ENCODE measurements at regions not wholly inside any gene's neighbourhood (a gene's known extent, or its start where the extent isn't known, plus 50 kb on each side); places are given as distances from the start of the nearest gene placed in this dataset.
"Not testable (repeated sequence)": the region's sequence is repeated elsewhere in the genome, so short reads cannot be mapped to it uniquely, and the experiment has no call there.

GRCh38 chr20:60187683-60188082 is 229.5 kb downstream of the CDH26 start:
- H3K36me3 ChIP-seq (ENCODE audit: control insufficient read depth, insufficient read depth, low read length) = no peaks in the 10 kb centered on the region
- no peaks in the 10 kb centered on the region for H3K4me1 ChIP-seq (ENCODE audit: control insufficient read depth, insufficient read depth, low read length)
- H3K27me3 ChIP-seq (ENCODE audit: control insufficient read depth, insufficient read depth, low read length, poor library complexity, severe bottlenecking) = no peaks in the 10 kb centered on the region
- H3K4me3 ChIP-seq (ENCODE audit: insufficient read depth, low read depth, low read length) = no peak overlapping the region
- H3K9me3 ChIP-seq (ENCODE audit: control insufficient read depth, low read length) = no peaks in the 10 kb centered on the region
- no peak overlapping the region for H3K27ac ChIP-seq (ENCODE audit: insufficient read depth, low read depth, low read length, poor library complexity, severe bottlenecking)

GRCh38 chr20:60191014-60191413 is 232.8 kb downstream of the CDH26 start:
- Histone ChIP-seq H3K9me3 (ENCODE audit: control insufficient read depth, low read length) (no peaks in the 10 kb centered on the region), H3K4me3 (ENCODE audit: insufficient read depth, low read depth, low read length) (no peak overlapping the region), H3K27ac (ENCODE audit: insufficient read depth, low read depth, low read length, poor library complexity, severe bottlenecking) (no peak overlapping the region), H3K36me3 (ENCODE audit: control insufficient read depth, insufficient read depth, low read length) (no peaks in the 10 kb centered on the region), H3K4me1 (ENCODE audit: control insufficient read depth, insufficient read depth, low read length) (no peaks in the 10 kb centered on the region), H3K27me3 (ENCODE audit: control insufficient read depth, insufficient read depth, low read length, poor library complexity, severe bottlenecking) (no peaks in the 10 kb centered on the region)
- 86 to 93% methylated on average over 3 of the region's 3 CpGs for WGBS, 2 experiments

- no peaks in the 10 kb centered on the region for H3K4me1 ChIP-seq (ENCODE audit: control insufficient read depth, insufficient read depth, low read length)
- no peak overlapping the region for H3K27ac ChIP-seq (ENCODE audit: insufficient read depth, low read depth, low read length, poor library complexity, severe bottlenecking)
- H3K27me3 ChIP-seq (ENCODE audit: control insufficient read depth, insufficient read depth, low read length, poor library complexity, severe bottlenecking) = no peaks in the 10 kb centered on the region
- no peak overlapping the region for H3K4me3 ChIP-seq (ENCODE audit: insufficient read depth, low read depth, low read length)
- H3K36me3 ChIP-seq (ENCODE audit: control insufficient read depth, insufficient read depth, low read length) = no peaks in the 10 kb centered on the region
- H3K9me3 ChIP-seq (ENCODE audit: control insufficient read depth, low read length) = no peaks in the 10 kb centered on the region
- WGBS, 2 experiments = 77 to 81% methylated on average over 1 of the region's 1 CpG
These were observed 234.1 kb downstream of the CDH26 start for GRCh38 chr20:60192326-60192725.

GRCh38 chr20:60199132-60199531 is 240.9 kb downstream of the CDH26 start:
- H3K9me3 ChIP-seq (ENCODE audit: control insufficient read depth, low read length); H3K27ac ChIP-seq (ENCODE audit: insufficient read depth, low read depth, low read length, poor library complexity, severe bottlenecking); H3K27me3 ChIP-seq (ENCODE audit: control insufficient read depth, insufficient read depth, low read length, poor library complexity, severe bottlenecking); H3K4me1 ChIP-seq (ENCODE audit: control insufficient read depth, insufficient read depth, low read length); H3K4me3 ChIP-seq (ENCODE audit: insufficient read depth, low read depth, low read length); H3K36me3 ChIP-seq (ENCODE audit: control insufficient read depth, insufficient read depth, low read length): not testable (repeated sequence)
- WGBS, 2 experiments = 87 to 94% methylated on average over 3 of the region's 3 CpGs

GRCh38 chr20:60199866-60200265 is 241.6 kb downstream of the CDH26 start:
- Histone ChIP-seq H3K27me3 (ENCODE audit: control insufficient read depth, insufficient read depth, low read length, poor library complexity, severe bottlenecking) (no peaks in the 10 kb centered on the region), H3K4me3 (ENCODE audit: insufficient read depth, low read depth, low read length) (no peak overlapping the region), H3K9me3 (ENCODE audit: control insufficient read depth, low read length) (no peaks in the 10 kb centered on the region), H3K36me3 (ENCODE audit: control insufficient read depth, insufficient read depth, low read length) (no peaks in the 10 kb centered on the region), H3K27ac (ENCODE audit: insufficient read depth, low read depth, low read length, poor library complexity, severe bottlenecking) (no peak overlapping the region), H3K4me1 (ENCODE audit: control insufficient read depth, insufficient read depth, low read length) (no peaks in the 10 kb centered on the region)
- 92% methylated on average over 2 of the region's 2 CpGs for WGBS, 2 experiments

- Histone ChIP-seq H3K4me3 (ENCODE audit: insufficient read depth, low read depth, low read length) (no peak overlapping the region), H3K36me3 (ENCODE audit: control insufficient read depth, insufficient read depth, low read length) (no peaks in the 10 kb centered on the region), H3K9me3 (ENCODE audit: control insufficient read depth, low read length) (no peaks in the 10 kb centered on the region), H3K27me3 (ENCODE audit: control insufficient read depth, insufficient read depth, low read length, poor library complexity, severe bottlenecking) (no peaks in the 10 kb centered on the region), H3K27ac (ENCODE audit: insufficient read depth, low read depth, low read length, poor library complexity, severe bottlenecking) (no peak overlapping the region), H3K4me1 (ENCODE audit: control insufficient read depth, insufficient read depth, low read length) (no peaks in the 10 kb centered on the region)
- WGBS, 2 experiments = 89 to 90% methylated on average over 16 of the region's 16 CpGs
These were observed 242.2 kb downstream of the CDH26 start for GRCh38 chr20:60200305-60200918.

- Histone ChIP-seq H3K4me3 (ENCODE audit: insufficient read depth, low read depth, low read length) (no peak overlapping the region), H3K27me3 (ENCODE audit: control insufficient read depth, insufficient read depth, low read length, poor library complexity, severe bottlenecking) (no peaks in the 10 kb centered on the region), H3K4me1 (ENCODE audit: control insufficient read depth, insufficient read depth, low read length) (no peaks in the 10 kb centered on the region), H3K9me3 (ENCODE audit: control insufficient read depth, low read length) (no peaks in the 10 kb centered on the region), H3K36me3 (ENCODE audit: control insufficient read depth, insufficient read depth, low read length) (no peaks in the 10 kb centered on the region), H3K27ac (ENCODE audit: insufficient read depth, low read depth, low read length, poor library complexity, severe bottlenecking) (no peak overlapping the region)
- 89 to 100% methylated on average over 1 to 2 of the region's 2 CpGs for WGBS, 2 experiments
These were observed 243.1 kb downstream of the CDH26 start for GRCh38 chr20:60201198-60201835.

GRCh38 chr20:60202046-60202445 is 243.8 kb downstream of the CDH26 start:
- H3K36me3 ChIP-seq (ENCODE audit: control insufficient read depth, insufficient read depth, low read length) = no peaks in the 10 kb centered on the region

GRCh38 chr20:60203451-60203850 is 245.2 kb downstream of the CDH26 start:
- H3K27ac ChIP-seq (ENCODE audit: insufficient read depth, low read depth, low read length, poor library complexity, severe bottlenecking) = no peak overlapping the region
- H3K9me3 ChIP-seq (ENCODE audit: control insufficient read depth, low read length) = no peaks in the 10 kb centered on the region
- no peaks in the 10 kb centered on the region for H3K36me3 ChIP-seq (ENCODE audit: control insufficient read depth, insufficient read depth, low read length)
- no peak overlapping the region for H3K4me3 ChIP-seq (ENCODE audit: insufficient read depth, low read depth, low read length)
- 83% methylated on average over 6 of the region's 6 CpGs for WGBS, 2 experiments
- H3K4me1 ChIP-seq (ENCODE audit: control insufficient read depth, insufficient read depth, low read length) = no peaks in the 10 kb centered on the region
- H3K27me3 ChIP-seq (ENCODE audit: control insufficient read depth, insufficient read depth, low read length, poor library complexity, severe bottlenecking) = no peaks in the 10 kb centered on the region

More at GRCh38 chr20:60202046-60202445, 243.8 kb downstream of the CDH26 start:
- Histone ChIP-seq H3K27me3 (ENCODE audit: control insufficient read depth, insufficient read depth, low read length, poor library complexity, severe bottlenecking) (no peaks in the 10 kb centered on the region), H3K9me3 (ENCODE audit: control insufficient read depth, low read length) (no peaks in the 10 kb centered on the region), H3K4me1 (ENCODE audit: control insufficient read depth, insufficient read depth, low read length) (no peaks in the 10 kb centered on the region), H3K4me3 (ENCODE audit: insufficient read depth, low read depth, low read length) (no peak overlapping the region), H3K27ac (ENCODE audit: insufficient read depth, low read depth, low read length, poor library complexity, severe bottlenecking) (no peak overlapping the region)
- 88% methylated on average over 5 of the region's 5 CpGs for WGBS, 2 experiments

- WGBS, 2 experiments = 67 to 68% methylated on average over 1 to 3 of the region's 4 CpGs
These were observed 246.4 kb downstream of the CDH26 start for GRCh38 chr20:60204601-60205000.

More at GRCh38 chr20:60204601-60205000, 246.4 kb downstream of the CDH26 start:
- Histone ChIP-seq H3K4me1 (ENCODE audit: control insufficient read depth, insufficient read depth, low read length) (no peaks in the 10 kb centered on the region), H3K36me3 (ENCODE audit: control insufficient read depth, insufficient read depth, low read length) (no peaks in the 10 kb centered on the region), H3K27ac (ENCODE audit: insufficient read depth, low read depth, low read length, poor library complexity, severe bottlenecking) (no peak overlapping the region), H3K4me3 (ENCODE audit: insufficient read depth, low read depth, low read length) (no peak overlapping the region), H3K9me3 (ENCODE audit: control insufficient read depth, low read length) (no peaks in the 10 kb centered on the region), H3K27me3 (ENCODE audit: control insufficient read depth, insufficient read depth, low read length, poor library complexity, severe bottlenecking) (no peaks in the 10 kb centered on the region)
